Activated naive CD8-positive, alpha-beta T cell treated with anti-CD3 and anti-CD28 coated beads, Interleukin-2, amount 50 U/mL, for 24 hours (primary cell): ENCODE measurements at regions not wholly inside any gene's neighbourhood (a gene's known extent, or its start where the extent isn't known, plus 50 kb on each side); places are given as distances from the start of the nearest gene placed in this dataset.

Experiments used
- ATAC-seq: fragments of 150-1000 bp; cut with Tn5 transposase; one replicate; pipeline ENCODE4 v1.10.0; 2021
- DNase-seq: peaks from one replicate; pipeline ENCODE4 v3.0.0; 2021
- H3K27ac Mint-ChIP-seq: one replicate; pipeline ENCODE4 v1.8.0; 2021; ENCODE audit warnings: mild to moderate bottlenecking, mixed read lengths
- H3K27me3 Mint-ChIP-seq: one replicate; pipeline ENCODE4 v1.8.0; 2021; ENCODE audit warnings: mixed read lengths
- H3K36me3 Mint-ChIP-seq: one replicate; pipeline ENCODE4 v1.8.0; 2021; ENCODE audit warnings: low read depth, mixed read lengths
- H3K4me1 Mint-ChIP-seq: one replicate; pipeline ENCODE4 v1.8.0; 2021; ENCODE audit warnings: mixed read lengths
- H3K4me3 Mint-ChIP-seq: one replicate; pipeline ENCODE4 v1.8.0; 2021; ENCODE audit warnings: mild to moderate bottlenecking, moderate library complexity, mixed read lengths
- H3K9me3 Mint-ChIP-seq: one replicate; pipeline ENCODE4 v1.8.0; 2021; ENCODE audit warnings: mixed read lengths

GRCh38 chr10:129231821-129232220, 235.2 kb upstream of the MGMT start:
- H3K4me1 Mint-ChIP-seq: no peaks in the 10 kb centered on the region
- DNase-seq (no peak), ATAC-seq (no peak)
- no peaks in the 10 kb centered on the region for H3K9me3 Mint-ChIP-seq
- H3K27me3 Mint-ChIP-seq: no peaks in the 10 kb centered on the region
- H3K4me3 Mint-ChIP-seq: no peak overlapping the region
- no peaks in the 10 kb centered on the region for H3K36me3 Mint-ChIP-seq
- no peak overlapping the region for H3K27ac Mint-ChIP-seq

GRCh38 chr10:129233351-129234148, 233.5 kb upstream of the MGMT start:
- H3K4me3 Mint-ChIP-seq: no peak overlapping the region
- H3K4me1 Mint-ChIP-seq: no peaks in the 10 kb centered on the region
- no peak overlapping the region for H3K27ac Mint-ChIP-seq
- ATAC-seq (no peak), DNase-seq (no peak)
- no peaks in the 10 kb centered on the region for H3K36me3 Mint-ChIP-seq
- no peaks in the 10 kb centered on the region for H3K27me3 Mint-ChIP-seq
- H3K9me3 Mint-ChIP-seq: no peaks in the 10 kb centered on the region

GRCh38 chr10:129236274-129236691, 230.8 kb upstream of the MGMT start:
- no peaks in the 10 kb centered on the region for H3K36me3 Mint-ChIP-seq
- no peaks in the 10 kb centered on the region for H3K4me1 Mint-ChIP-seq
- ATAC-seq (no peak), DNase-seq (no peak)
- no peaks in the 10 kb centered on the region for H3K27me3 Mint-ChIP-seq
- H3K27ac Mint-ChIP-seq: no peak overlapping the region
- H3K4me3 Mint-ChIP-seq: no peak overlapping the region
- no peaks in the 10 kb centered on the region for H3K9me3 Mint-ChIP-seq

- no peak for DNase-seq
- Mint-ChIP-seq H3K27me3 (no peaks in the 10 kb centered on the region), H3K9me3 (no peaks in the 10 kb centered on the region), H3K36me3 (no peaks in the 10 kb centered on the region), H3K27ac (no peak overlapping the region), H3K4me3 (no peak overlapping the region), H3K4me1 (no peaks in the 10 kb centered on the region)
- no peak for ATAC-seq
These were observed 225.6 kb upstream of the MGMT start for GRCh38 chr10:129241461-129241860.

GRCh38 chr10:129244298-129244697, 222.7 kb upstream of the MGMT start:
- Mint-ChIP-seq H3K27me3 (no peaks in the 10 kb centered on the region), H3K9me3 (no peaks in the 10 kb centered on the region), H3K4me3 (no peak overlapping the region), H3K36me3 (no peaks in the 10 kb centered on the region), H3K27ac (no peak overlapping the region), H3K4me1 (no peaks in the 10 kb centered on the region)
- ATAC-seq: no peak
- DNase-seq: no peak

GRCh38 chr10:129244757-129245156, 222.3 kb upstream of the MGMT start:
- Mint-ChIP-seq H3K27ac (no peak overlapping the region), H3K4me3 (no peak overlapping the region), H3K9me3 (no peaks in the 10 kb centered on the region), H3K36me3 (no peaks in the 10 kb centered on the region), H3K4me1 (no peaks in the 10 kb centered on the region), H3K27me3 (no peaks in the 10 kb centered on the region)
- no peak for DNase-seq
- ATAC-seq: no peak

GRCh38 chr10:129253161-129253864, 213.7 kb upstream of the MGMT start:
- Mint-ChIP-seq H3K36me3 (no peaks in the 10 kb centered on the region), H3K27me3 (peaks cover 2% of the 10 kb centered on the region), H3K9me3 (peaks cover 4% of the 10 kb centered on the region), H3K4me3 (no peak overlapping the region), H3K4me1 (no peaks in the 10 kb centered on the region), H3K27ac (no peak overlapping the region)
- ATAC-seq (no peak), DNase-seq (no peak)

- Mint-ChIP-seq H3K9me3 (peaks cover 4% of the 10 kb centered on the region), H3K4me3 (no peak overlapping the region), H3K27ac (no peak overlapping the region), H3K36me3 (no peaks in the 10 kb centered on the region), H3K4me1 (no peaks in the 10 kb centered on the region), H3K27me3 (peaks cover 2% of the 10 kb centered on the region)
- DNase-seq (no peak), ATAC-seq (no peak)
These were observed 213.2 kb upstream of the MGMT start for GRCh38 chr10:129253865-129254179.

- Mint-ChIP-seq H3K4me3 (no peak overlapping the region), H3K27ac (no peak overlapping the region), H3K27me3 (peaks cover 2% of the 10 kb centered on the region), H3K4me1 (no peaks in the 10 kb centered on the region), H3K9me3 (no peaks in the 10 kb centered on the region), H3K36me3 (no peaks in the 10 kb centered on the region)
- no peak for DNase-seq
- no peak for ATAC-seq
These were observed 208.6 kb upstream of the MGMT start for GRCh38 chr10:129258283-129258923.

- Mint-ChIP-seq H3K27ac (no peak overlapping the region), H3K9me3 (no peaks in the 10 kb centered on the region), H3K4me3 (no peak overlapping the region), H3K27me3 (peaks cover 2% of the 10 kb centered on the region), H3K36me3 (no peaks in the 10 kb centered on the region), H3K4me1 (no peaks in the 10 kb centered on the region)
- ATAC-seq: no peak
- DNase-seq: no peak
These were observed 207.8 kb upstream of the MGMT start for GRCh38 chr10:129259128-129259815.

- Mint-ChIP-seq H3K36me3 (no peaks in the 10 kb centered on the region), H3K27me3 (peaks cover 7% of the 10 kb centered on the region), H3K4me1 (peaks cover 5% of the 10 kb centered on the region), H3K9me3 (no peaks in the 10 kb centered on the region), H3K4me3 (no peak overlapping the region), H3K27ac (no peak overlapping the region)
- DNase-seq: no peak
- ATAC-seq: no peak
These were observed 194.9 kb upstream of the MGMT start for GRCh38 chr10:129272176-129272575.

- ATAC-seq (no peak), DNase-seq (no peak)
- H3K27ac Mint-ChIP-seq: no peak overlapping the region
- no peaks in the 10 kb centered on the region for H3K36me3 Mint-ChIP-seq
- H3K27me3 Mint-ChIP-seq: peaks cover 12% of the 10 kb centered on the region
- peaks cover 5% of the 10 kb centered on the region for H3K4me1 Mint-ChIP-seq
- no peaks in the 10 kb centered on the region for H3K9me3 Mint-ChIP-seq
- no peak overlapping the region for H3K4me3 Mint-ChIP-seq
These were observed 194.0 kb upstream of the MGMT start for GRCh38 chr10:129272866-129273650.

GRCh38 chr10:129273860-129274259, 193.2 kb upstream of the MGMT start:
- ATAC-seq: no peak
- H3K9me3 Mint-ChIP-seq: no peaks in the 10 kb centered on the region
- peaks cover 5% of the 10 kb centered on the region for H3K4me1 Mint-ChIP-seq
- no peak overlapping the region for H3K27ac Mint-ChIP-seq
- H3K4me3 Mint-ChIP-seq: no peak overlapping the region
- peaks cover 17% of the 10 kb centered on the region for H3K27me3 Mint-ChIP-seq
- H3K36me3 Mint-ChIP-seq: no peaks in the 10 kb centered on the region
- no peak for DNase-seq
